GM06990 (cell line): ENCODE measurements at regions not wholly inside any gene's neighbourhood (a gene's known extent, or its start where the extent isn't known, plus 50 kb on each side); places are given as distances from the start of the nearest gene placed in this dataset.

Source experiments
- DNase-seq: peaks from one replicate; pipeline ENCODE4 v3.0.0-alpha.2; 2011; ENCODE audit not compliant: insufficient read length; ENCODE audit errors: extremely low read depth
- H3K27me3 ChIP-seq: replicated peaks from 2 replicates; pipeline ENCODE4 v1.6.0; 2011; ENCODE audit warnings: low read length; ENCODE audit not compliant: control insufficient read depth, insufficient read depth
- H3K36me3 ChIP-seq: 2 replicates; pipeline ENCODE4 v1.5.1; 2011; ENCODE audit warnings: low read length; ENCODE audit not compliant: control insufficient read depth, insufficient read depth
- H3K4me3 ChIP-seq: replicated peaks from 2 replicates; pipeline ENCODE4 v1.5.1; 2011; ENCODE audit warnings: low read depth, mild to moderate bottlenecking, control low read depth, low read length
- TF ChIP-seq, protein P1 (sequence below): IDR thresholded peaks from 2 replicates; pipeline ENCODE4 v1.5.1; 2011; ENCODE audit warnings: low read length, control low read depth, mild to moderate bottlenecking, inconsistent platforms; ENCODE audit not compliant: insufficient read depth, poor library complexity, severe bottlenecking

GRCh38 chr16:77618951-77619350 lies 103.4 kb upstream of the NUDT7 start:
- Histone ChIP-seq H3K27me3 (no peaks in the 10 kb centered on the region), H3K36me3 (no peaks in the 10 kb centered on the region), H3K4me3 (no peak overlapping the region)
- DNase-seq = no peak
- TF ChIP-seq, protein P1, sequence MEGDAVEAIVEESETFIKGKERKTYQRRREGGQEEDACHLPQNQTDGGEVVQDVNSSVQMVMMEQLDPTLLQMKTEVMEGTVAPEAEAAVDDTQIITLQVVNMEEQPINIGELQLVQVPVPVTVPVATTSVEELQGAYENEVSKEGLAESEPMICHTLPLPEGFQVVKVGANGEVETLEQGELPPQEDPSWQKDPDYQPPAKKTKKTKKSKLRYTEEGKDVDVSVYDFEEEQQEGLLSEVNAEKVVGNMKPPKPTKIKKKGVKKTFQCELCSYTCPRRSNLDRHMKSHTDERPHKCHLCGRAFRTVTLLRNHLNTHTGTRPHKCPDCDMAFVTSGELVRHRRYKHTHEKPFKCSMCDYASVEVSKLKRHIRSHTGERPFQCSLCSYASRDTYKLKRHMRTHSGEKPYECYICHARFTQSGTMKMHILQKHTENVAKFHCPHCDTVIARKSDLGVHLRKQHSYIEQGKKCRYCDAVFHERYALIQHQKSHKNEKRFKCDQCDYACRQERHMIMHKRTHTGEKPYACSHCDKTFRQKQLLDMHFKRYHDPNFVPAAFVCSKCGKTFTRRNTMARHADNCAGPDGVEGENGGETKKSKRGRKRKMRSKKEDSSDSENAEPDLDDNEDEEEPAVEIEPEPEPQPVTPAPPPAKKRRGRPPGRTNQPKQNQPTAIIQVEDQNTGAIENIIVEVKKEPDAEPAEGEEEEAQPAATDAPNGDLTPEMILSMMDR = no peak

DNA sequence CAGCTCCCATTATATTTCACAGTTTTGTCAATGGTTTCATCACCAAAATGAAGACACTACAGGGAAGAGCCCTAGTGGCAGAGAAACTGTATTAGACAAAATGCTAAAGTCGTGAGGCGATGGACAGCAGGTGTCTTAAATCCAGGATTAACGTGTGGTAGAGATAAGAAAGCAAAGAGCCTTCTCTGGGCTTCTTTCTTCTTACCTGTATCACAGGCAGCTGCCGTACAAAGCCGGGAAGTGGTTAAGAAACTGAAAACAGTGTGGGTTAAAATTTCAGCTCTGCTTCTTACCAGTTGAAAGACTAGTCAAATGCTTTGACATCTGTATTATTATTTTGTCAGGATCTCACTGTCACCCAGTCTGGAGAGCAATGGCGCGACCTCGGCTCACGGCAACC lies 98.2 kb upstream of the NUDT7 start:
- DNase-seq = no peak
- H3K4me3 ChIP-seq = no peak overlapping the region
- no peaks in the 10 kb centered on the region for H3K36me3 ChIP-seq
- TF ChIP-seq, protein P1 = no peak
- no peaks in the 10 kb centered on the region for H3K27me3 ChIP-seq

DNA sequence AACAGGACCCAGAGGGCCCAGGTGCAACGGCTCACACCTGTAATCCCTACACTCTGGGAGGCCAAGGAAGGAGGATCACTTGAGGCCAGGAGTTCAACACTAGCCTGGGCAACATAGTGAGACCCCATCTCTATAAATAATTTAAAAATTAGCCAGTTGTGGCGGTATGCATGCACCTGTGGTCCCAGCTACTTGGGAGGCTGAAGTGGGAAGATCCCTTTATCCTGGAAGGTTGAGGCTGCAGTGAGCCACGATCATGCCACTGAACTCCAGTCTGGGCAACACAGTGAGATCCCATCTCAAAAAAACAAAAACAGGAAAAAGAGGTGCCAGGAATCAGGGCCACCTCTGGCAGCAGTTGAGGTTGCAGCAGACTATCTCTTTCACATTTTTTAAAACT lies 85.7 kb upstream of the NUDT7 start:
- DNase-seq = no peak
- TF ChIP-seq, protein P1 = no peak
- Histone ChIP-seq H3K27me3 (0 out of 2 replicates have a peak, but pooled peaks cover under 1% of the 10 kb centered on the region), H3K4me3 (no peak overlapping the region), H3K36me3 (no peaks in the 10 kb centered on the region)

DNA sequence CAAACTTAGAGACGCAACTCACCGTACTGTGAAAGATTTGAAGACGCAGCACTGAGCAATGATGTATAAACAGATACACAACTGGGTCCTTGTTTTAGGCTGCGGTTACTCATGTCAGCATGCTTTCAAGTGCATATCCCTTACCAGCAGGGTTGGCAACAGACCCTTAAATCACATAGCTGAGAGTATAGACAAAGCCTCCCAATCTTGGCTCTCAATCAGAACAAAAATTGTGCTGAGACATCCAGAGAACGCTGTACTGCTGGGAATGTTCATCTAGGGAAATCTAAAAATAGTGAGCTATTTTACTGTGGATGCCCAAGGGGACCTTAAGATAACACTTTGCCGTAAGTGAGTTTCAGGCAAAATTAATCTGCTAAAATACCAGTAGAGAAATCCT lies 84.4 kb upstream of the NUDT7 start:
- Histone ChIP-seq H3K36me3 (no peaks in the 10 kb centered on the region), H3K27me3 (peaks cover 2% of the 10 kb centered on the region; the same call in 1 of the 2 replicates), H3K4me3 (no peak overlapping the region)
- TF ChIP-seq, protein P1 = no peak
- DNase-seq = no peak

- H3K4me3 ChIP-seq = no peak overlapping the region
- H3K27me3 ChIP-seq = peaks cover 2% of the 10 kb centered on the region
- H3K36me3 ChIP-seq = no peaks in the 10 kb centered on the region
- TF ChIP-seq, protein P1 = no peak
- DNase-seq = no peak
These were observed 79.1 kb upstream of the NUDT7 start for GRCh38 chr16:77643176-77643575.

- no peak for DNase-seq
- H3K36me3 ChIP-seq = no peaks in the 10 kb centered on the region
- no peak overlapping the region for H3K4me3 ChIP-seq
- H3K27me3 ChIP-seq = peaks cover 2% of the 10 kb centered on the region
- TF ChIP-seq, protein P1 = no peak
These were observed 76.5 kb upstream of the NUDT7 start for GRCh38 chr16:77645764-77646163.
